NCI-H748 (cell line): ENCODE measurements at regions not wholly inside any gene's neighbourhood (a gene's known extent, or its start where the extent isn't known, plus 50 kb on each side); places are given as distances from the start of the nearest gene placed in this dataset.
"Not testable (repeated sequence)": the region's sequence is repeated elsewhere in the genome, so short reads cannot be mapped to it uniquely, and the experiment has no call there.

Experiments used
- DNase-seq: peaks from one replicate; lab custom pipeline; 2025; ENCODE audit not compliant: unreplicated experiment; lab: John Stamatoyannopoulos, UW

DNA sequence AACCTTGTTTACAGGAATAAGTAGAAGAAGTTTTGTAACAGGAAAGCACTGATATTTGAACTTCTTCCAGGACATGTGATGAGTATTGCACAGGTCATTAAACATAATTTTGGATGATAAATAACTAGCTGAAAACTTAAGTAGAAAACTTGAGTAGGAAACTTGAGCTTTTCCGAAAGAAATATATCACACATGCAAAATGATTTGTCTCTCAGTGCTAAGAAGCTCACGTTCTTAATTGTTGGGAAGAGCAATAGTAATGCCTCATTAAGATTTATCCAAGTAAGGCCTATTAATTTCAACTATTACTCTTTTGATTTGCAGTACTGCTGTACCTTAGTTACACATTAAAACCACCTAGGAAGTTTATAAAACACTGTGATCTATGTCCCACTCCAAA lies 1921.9 kb upstream of the LRRTM1 start:
- DNase-seq: no peak

- DNase-seq: peak; percentile 78
Measured at GRCh38 chr2:82224301-82224940, 1919.9 kb upstream of the LRRTM1 start.

- peak; percentile 3 for DNase-seq
Measured at GRCh38 chr2:82215212-82215611, 1910.7 kb upstream of the LRRTM1 start.

DNA sequence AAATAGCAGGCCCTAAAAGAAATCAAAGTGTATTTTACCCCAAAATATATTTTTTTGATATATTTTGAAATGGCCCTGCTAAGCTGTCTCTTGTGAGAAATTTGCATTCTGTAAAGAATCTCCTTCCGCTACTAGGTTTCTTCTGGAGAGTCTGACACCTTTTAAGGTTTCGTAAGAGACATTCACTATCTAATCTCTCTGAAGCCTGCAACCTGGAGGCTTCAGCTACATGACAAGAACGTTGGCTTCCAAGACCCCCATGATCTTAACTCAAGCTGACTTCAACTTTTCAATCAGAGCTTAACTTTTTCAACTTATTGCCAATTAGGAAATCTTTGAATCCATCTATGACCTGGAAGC lies 1894.9 kb upstream of the LRRTM1 start:
- no peak for DNase-seq

DNA sequence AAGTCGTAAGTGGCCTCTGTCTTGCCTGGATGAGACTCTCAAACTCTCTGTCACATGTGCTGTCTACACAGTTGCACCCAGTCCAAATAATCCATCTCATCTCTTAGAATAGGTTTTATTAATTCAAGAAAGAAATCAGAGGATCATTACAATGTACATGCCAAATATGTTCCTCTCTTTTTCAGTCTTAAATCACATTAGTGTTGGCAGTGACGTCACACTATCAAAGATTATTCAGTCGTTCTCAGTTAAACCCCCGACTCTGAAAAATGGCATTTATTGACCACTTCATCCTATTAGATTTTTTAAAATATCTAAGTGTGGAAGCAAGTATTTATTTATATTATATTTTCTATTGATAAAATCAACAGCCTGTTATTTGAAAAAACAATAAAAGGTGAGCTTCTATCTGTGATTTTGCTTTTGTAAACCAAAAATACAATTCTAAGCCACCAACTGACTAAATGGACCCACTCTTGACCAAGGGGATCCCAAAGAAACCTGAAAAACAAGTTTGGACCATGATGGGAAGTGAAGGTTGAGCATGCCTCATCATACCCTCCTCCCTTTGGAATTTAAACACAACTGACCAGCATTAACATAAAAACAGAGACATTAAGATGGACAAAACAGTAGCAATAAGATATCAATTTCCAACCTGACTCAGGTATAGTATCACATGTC lies 1894.4 kb upstream of the LRRTM1 start:
- DNase-seq: no peak

DNA sequence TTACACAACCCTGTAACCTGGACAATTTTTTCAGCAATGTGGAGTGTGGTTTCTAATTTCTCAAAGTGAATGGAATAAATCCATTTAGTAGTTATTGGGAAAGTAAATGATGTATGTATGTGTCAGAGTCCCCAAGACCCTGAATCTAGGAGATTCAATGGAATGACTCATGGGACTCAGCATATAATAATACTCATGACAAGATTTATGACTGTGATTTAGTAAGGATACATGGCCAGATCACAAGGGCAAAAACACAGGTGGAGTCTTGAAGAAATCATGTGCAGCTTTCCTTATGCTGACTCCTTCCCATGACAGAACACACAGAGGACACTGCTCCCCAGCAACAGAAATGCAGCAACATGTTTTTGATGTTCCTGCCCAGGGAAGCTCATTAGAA lies 1877.7 kb upstream of the LRRTM1 start:
- no peak for DNase-seq

DNA sequence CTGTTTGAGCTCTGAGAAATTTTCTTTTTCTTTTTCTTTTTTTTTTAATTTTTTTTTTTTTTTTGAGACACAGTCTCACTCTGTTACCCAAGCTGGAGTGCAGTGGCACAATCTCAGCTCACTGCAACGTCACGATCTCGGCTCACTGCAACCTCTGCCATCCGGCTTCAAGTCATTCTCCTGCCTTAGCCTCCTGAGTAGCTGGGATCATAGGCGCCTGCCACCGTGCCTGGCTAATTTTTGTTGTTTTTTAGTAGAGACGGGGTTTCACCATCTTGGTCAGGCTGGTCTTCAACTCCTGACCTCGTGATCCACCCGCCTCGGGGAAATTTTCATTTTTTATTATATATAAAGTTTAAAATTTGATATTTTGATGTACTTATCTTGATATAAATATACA lies 1870.7 kb upstream of the LRRTM1 start:
- DNase-seq: not testable (repeated sequence)

GRCh38 chr2:82172483-82172882 lies 1867.9 kb upstream of the LRRTM1 start:
- no peak for DNase-seq

- no peak for DNase-seq
Measured at GRCh38 chr2:82169379-82169778, 1864.8 kb upstream of the LRRTM1 start.

DNA sequence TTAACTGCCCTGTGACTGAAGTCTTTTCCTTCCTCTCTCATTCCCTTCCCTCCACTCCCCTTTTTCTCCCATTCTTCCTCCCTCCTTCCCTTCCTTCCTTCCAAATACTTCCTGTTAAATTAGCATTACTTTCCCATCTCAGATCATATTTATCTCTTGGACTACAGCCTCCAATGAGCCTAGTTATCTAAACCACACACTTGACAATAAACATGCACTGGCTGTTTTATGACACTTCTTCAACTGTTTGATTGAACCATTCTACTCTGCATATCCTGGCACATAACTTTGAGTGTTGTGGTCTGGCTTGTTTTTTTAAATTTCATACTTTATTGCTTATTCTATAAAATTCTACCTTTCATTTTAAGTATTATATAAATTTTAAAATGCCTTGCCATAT lies 1860.8 kb upstream of the LRRTM1 start:
- DNase-seq: no peak

DNA sequence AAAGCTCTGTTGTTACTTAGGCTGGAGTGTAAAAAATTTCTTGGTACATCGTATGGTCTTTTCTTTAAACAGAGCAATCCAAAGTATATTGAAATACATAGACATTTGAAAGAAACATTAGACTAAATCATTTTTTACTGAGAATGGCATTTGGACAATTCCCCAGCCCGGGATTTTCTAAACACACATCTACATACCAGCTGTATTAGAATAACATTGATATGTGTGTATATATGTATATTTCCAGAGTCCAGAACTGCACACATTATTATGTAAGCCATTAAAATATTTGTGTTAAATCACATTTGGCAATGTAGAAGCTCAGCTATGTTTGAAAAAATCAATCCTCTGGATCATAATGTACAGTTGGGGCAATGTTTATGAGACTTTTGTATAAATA lies 1853.6 kb upstream of the LRRTM1 start:
- DNase-seq: no peak

DNA sequence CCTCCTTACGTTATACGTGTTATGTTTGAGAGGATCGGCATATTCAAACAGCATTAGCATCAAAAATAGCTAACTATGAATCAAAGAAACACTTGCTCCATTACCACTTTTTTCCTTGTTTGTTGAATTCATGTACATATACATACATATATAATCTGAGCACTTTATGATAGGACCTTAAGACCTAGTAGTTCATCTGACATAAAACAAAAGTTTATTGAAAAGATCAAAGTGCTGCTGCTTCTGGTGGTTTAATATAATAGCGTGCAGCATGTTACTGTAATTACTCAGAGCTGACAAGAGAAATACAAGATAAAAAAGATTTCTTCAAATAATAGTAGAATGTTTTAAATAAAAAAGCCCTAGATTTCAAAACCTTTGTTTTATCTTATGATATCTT lies 1850.9 kb upstream of the LRRTM1 start:
- DNase-seq: no peak

DNA sequence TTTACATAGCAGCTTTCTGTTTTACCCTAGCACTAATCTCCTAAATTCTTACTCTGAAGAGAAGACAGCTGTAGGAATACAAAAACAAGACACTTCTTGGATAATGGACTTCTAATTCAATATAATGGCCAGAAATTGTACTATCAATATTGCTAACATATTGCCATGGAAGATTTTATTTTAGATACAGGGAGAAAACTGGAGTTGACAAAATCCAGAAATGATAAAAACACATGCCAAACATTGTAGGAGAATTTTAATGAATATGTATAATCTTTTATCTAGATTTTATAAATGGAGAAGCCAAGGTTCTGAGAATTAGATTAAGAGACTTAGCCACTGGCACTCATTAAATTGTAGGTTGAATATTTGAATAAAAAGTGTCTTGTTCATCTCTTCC lies 1838.8 kb upstream of the LRRTM1 start:
- no peak for DNase-seq

- peak; percentile 85 for DNase-seq
Measured at GRCh38 chr2:82139979-82140611, 1835.5 kb upstream of the LRRTM1 start.

GRCh38 chr2:82137441-82137840 lies 1832.9 kb upstream of the LRRTM1 start:
- no peak for DNase-seq

DNA sequence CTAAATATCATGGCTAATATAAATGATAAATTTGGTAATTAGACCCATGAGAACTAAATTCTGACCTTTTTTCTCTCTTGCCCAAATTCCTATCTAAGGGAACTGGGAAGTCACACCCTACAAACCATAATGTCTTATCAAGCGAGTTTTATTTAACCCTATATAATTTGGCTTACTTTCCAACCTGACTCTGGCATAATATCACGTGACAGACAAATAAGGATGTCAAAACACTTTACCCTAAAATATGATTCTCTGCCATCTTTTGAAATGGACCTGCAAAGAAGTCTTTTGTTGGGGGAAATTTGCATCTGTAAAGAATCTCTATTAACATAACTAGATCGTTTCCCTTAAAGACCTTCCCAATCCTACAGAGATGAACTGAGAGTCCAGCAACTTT lies 1823.5 kb upstream of the LRRTM1 start:
- no peak for DNase-seq

DNA sequence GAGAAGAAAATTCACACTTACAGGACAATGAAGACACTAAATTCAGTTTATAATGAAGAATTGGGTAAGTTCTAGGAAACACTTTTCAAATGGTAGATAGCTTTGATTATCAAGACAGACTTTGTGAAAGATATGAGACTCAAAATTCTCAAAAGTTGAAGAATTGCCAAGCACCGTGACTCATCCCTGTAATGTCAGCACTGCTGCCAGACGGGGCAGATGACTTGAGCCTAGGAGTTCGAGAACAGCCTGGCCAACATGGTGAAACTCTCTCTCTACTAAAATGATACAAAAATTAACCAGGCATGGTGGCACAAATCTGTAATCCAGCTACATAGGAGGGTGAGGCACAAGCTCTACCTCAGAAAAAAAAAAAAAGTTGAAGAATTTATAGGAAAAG lies 1820.1 kb upstream of the LRRTM1 start:
- DNase-seq: no peak

DNA sequence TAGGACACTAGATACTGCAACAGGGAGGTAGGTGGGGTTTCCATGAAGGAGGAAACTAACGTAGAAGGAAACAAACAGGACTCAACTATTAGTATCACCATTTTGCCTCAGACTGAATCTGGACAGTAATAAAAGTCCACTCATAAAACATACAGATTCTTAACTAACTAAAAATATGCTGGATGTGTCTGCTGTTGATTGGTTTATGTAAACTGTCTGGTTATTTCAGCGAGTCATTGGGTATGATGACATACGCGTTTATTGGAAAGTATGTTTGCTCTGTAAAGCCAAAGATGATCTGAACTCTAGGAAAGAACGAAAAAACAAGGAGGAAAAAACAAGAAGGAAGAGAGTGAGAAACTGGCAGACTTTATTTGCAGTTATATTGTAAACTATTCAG lies 1816.1 kb upstream of the LRRTM1 start:
- no peak for DNase-seq

DNA sequence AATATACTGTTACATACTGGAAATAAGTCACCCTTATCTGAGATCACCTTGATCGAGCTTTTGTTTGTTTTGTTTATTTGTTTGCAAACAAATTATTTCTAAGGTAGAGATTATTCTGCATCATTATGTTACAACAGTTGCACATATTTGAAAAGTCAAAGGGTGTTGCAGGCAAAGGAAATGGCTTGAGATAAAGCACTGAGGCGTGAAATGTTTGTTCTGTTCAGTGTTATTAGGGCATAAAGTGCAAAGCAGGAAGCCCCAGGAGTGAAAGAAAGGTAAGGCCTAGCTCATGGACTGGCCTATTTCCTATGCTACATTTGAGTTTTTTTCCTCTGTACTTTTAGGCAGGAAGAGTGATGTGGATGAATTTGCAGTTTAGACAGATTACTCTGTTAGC lies 1815.6 kb upstream of the LRRTM1 start:
- DNase-seq: peak; percentile 71

GRCh38 chr2:82109418-82109817 lies 1804.9 kb upstream of the LRRTM1 start:
- no peak for DNase-seq

DNA sequence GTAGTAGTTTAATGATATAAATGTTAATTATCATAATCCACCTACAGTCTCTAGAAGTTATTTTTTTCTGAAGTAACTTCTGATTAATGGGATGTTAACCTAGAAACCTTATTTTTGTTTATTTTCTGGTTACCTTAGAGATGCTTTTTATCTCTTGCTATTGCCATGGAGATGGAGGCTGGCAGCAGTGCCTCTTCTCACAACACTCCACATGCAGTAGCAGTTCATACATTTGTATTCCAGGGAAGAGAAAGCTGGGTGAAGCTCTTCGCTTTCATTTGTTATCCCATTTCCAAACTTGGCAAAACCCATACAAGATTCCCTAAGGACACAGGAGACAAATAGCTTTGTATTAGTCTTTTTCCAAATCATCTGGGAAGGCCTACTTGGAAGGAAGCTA lies 1794.1 kb upstream of the LRRTM1 start:
- peak; percentile 51 for DNase-seq

DNA sequence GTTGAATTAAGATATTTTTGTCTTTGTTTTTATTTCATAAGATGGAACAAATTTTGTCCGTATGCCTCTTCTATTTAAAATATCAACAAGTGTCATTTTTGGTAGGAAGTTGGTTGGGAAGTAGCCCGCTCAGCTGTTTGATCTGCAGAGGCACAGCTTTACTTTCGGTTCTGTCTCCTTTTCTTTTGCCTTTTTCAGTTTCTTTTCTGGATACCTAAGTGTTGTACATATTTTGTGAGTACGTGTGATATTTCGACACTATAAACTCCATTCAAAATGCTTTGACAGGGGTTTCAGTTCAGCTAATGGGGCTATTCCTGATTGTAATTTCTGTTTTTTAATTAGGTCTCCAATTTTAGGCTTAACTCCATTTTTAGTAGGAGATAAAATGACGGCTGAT lies 1785.0 kb upstream of the LRRTM1 start:
- no peak for DNase-seq
